SHP77 treated with DMSO at 0.1 percent for 48 hours (cell line): ENCODE measurements at regions not wholly inside any gene's neighbourhood (a gene's known extent, or its start where the extent isn't known, plus 50 kb on each side); places are given as distances from the start of the nearest gene placed in this dataset.
"Not testable (repeated sequence)": the region's sequence is repeated elsewhere in the genome, so short reads cannot be mapped to it uniquely, and the experiment has no call there.

Source experiments
- DNase-seq: peaks from one replicate; lab custom pipeline; 2025; lab: John Stamatoyannopoulos, UW

GRCh38 chr4:187491286-187491685, 504.3 kb upstream of the ZFP42 start:
- DNase-seq = no peak

- DNase-seq = no peak
Observed at GRCh38 chr4:187491959-187492358, 503.6 kb upstream of the ZFP42 start.

- no peak for DNase-seq
Observed at GRCh38 chr4:187493661-187494060, 501.9 kb upstream of the ZFP42 start.

GRCh38 chr4:187499956-187500355, 495.6 kb upstream of the ZFP42 start:
- DNase-seq = no peak

- no peak for DNase-seq
Observed at GRCh38 chr4:187500796-187501195, 494.8 kb upstream of the ZFP42 start.

- DNase-seq = no peak
Observed at GRCh38 chr4:187501731-187502130, 493.8 kb upstream of the ZFP42 start.

- no peak for DNase-seq
Observed at GRCh38 chr4:187504974-187505797, 490.4 kb upstream of the ZFP42 start.

- DNase-seq = not testable (repeated sequence)
Observed at GRCh38 chr4:187505798-187506141, 489.8 kb upstream of the ZFP42 start.

GRCh38 chr4:187516224-187516623, 479.3 kb upstream of the ZFP42 start:
- no peak for DNase-seq

GRCh38 chr4:187541666-187542065, 453.9 kb upstream of the ZFP42 start:
- no peak for DNase-seq

- DNase-seq = no peak
Observed at GRCh38 chr4:187544461-187545053, 451.0 kb upstream of the ZFP42 start.

GRCh38 chr4:187547316-187547715, 448.3 kb upstream of the ZFP42 start:
- DNase-seq = no peak

GRCh38 chr4:187550256-187550950, 445.2 kb upstream of the ZFP42 start:
- DNase-seq = no peak

- no peak for DNase-seq
Observed at GRCh38 chr4:187552781-187553180, 442.8 kb upstream of the ZFP42 start.

- DNase-seq = no peak
Observed at GRCh38 chr4:187555174-187555573, 440.4 kb upstream of the ZFP42 start.

GRCh38 chr4:187558391-187558790, 437.2 kb upstream of the ZFP42 start:
- DNase-seq = no peak

- DNase-seq = no peak
Observed at GRCh38 chr4:187562345-187562744, 433.2 kb upstream of the ZFP42 start.

- no peak for DNase-seq
Observed at GRCh38 chr4:187565416-187565815, 430.2 kb upstream of the ZFP42 start.

- no peak for DNase-seq
Observed at GRCh38 chr4:187569871-187570270, 425.7 kb upstream of the ZFP42 start.

- DNase-seq = no peak
Observed at GRCh38 chr4:187575706-187576105, 419.9 kb upstream of the ZFP42 start.

- no peak for DNase-seq
Observed at GRCh38 chr4:187576751-187577150, 418.8 kb upstream of the ZFP42 start.

- no peak for DNase-seq
Observed at GRCh38 chr4:187577941-187578480, 417.6 kb upstream of the ZFP42 start.

GRCh38 chr4:187586892-187587291, 408.7 kb upstream of the ZFP42 start:
- peak; percentile 58 for DNase-seq
